Vagina (tissue), 2 donors: ENCODE measurements at regions not wholly inside any gene's neighbourhood (a gene's known extent, or its start where the extent isn't known, plus 50 kb on each side); places are given as distances from the start of the nearest gene placed in this dataset.

Source experiments
- POLR2A ChIP-seq, 2 donors: fragments of 450-650 bp; IDR thresholded peaks; one replicate each; pipeline ENCODE4 v1.6.1; 2017; ENCODE audit warnings: antibody characterized with exemption in 2 of 2, mild to moderate bottlenecking in 2 of 2, moderate library complexity in 2 of 2
- TF ChIP-seq, protein P1 (sequence below), 3 experiments: fragments of 450-650 bp in 2 of 3; fragments of 200-600 bp in 1 of 3; sonication (generic) in 1 of 3; IDR thresholded peaks; one replicate each; pipeline ENCODE4 v1.5.1; 2017 to 2019; ENCODE audit warnings: antibody characterized with exemption in 3 of 3, mild to moderate bottlenecking in 2 of 3, moderate library complexity in 2 of 3

DNA sequence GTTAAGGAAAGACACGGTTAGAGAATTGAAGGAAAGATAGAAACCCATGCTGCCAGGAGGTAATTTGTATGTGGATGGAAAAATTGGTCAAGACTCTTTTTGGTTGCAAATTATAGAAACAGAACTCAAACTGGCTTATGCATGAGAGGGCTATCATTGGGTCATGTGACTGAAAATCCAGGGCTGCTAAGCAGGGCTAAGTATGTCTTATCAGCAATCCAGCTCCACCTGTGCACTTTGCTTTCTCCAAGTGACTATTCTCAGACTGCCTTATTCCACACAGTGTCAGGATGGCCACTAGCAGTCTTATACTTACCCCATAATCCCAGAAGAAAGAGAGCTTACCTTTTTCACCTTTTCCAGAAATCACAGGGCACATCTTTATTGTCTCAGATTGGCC lies 113.5 kb downstream of the CBLN1 start:
- TF ChIP-seq, protein P1, sequence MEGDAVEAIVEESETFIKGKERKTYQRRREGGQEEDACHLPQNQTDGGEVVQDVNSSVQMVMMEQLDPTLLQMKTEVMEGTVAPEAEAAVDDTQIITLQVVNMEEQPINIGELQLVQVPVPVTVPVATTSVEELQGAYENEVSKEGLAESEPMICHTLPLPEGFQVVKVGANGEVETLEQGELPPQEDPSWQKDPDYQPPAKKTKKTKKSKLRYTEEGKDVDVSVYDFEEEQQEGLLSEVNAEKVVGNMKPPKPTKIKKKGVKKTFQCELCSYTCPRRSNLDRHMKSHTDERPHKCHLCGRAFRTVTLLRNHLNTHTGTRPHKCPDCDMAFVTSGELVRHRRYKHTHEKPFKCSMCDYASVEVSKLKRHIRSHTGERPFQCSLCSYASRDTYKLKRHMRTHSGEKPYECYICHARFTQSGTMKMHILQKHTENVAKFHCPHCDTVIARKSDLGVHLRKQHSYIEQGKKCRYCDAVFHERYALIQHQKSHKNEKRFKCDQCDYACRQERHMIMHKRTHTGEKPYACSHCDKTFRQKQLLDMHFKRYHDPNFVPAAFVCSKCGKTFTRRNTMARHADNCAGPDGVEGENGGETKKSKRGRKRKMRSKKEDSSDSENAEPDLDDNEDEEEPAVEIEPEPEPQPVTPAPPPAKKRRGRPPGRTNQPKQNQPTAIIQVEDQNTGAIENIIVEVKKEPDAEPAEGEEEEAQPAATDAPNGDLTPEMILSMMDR (IDR thresholded peaks at IDR 0.05), result no peak
- TF ChIP-seq POLR2A (IDR thresholded peaks at IDR 0.05), result no peak
